ENCODE measurements at regions not wholly inside any gene's neighbourhood (a gene's known extent, or its start where the extent isn't known, plus 50 kb on each side); places are given as distances from the start of the nearest gene placed in this dataset.

GRCh38 chr2:228549441-228550007, 368.0 kb upstream of the SPHKAP start:
- H3K9me3 Mint-ChIP-seq = peaks cover 16% of the 10 kb centered on the region
- no peak overlapping the region for H3K27ac Mint-ChIP-seq
- H3K36me3 Mint-ChIP-seq = no peaks in the 10 kb centered on the region
- no peak overlapping the region for H3K4me3 Mint-ChIP-seq
- peaks cover 12% of the 10 kb centered on the region for H3K4me1 Mint-ChIP-seq
- DNase-seq (ENCODE audit: low spot score in 2 of 2, unreplicated experiment in 2 of 2) = no peak
- TF ChIP-seq, protein P1, sequence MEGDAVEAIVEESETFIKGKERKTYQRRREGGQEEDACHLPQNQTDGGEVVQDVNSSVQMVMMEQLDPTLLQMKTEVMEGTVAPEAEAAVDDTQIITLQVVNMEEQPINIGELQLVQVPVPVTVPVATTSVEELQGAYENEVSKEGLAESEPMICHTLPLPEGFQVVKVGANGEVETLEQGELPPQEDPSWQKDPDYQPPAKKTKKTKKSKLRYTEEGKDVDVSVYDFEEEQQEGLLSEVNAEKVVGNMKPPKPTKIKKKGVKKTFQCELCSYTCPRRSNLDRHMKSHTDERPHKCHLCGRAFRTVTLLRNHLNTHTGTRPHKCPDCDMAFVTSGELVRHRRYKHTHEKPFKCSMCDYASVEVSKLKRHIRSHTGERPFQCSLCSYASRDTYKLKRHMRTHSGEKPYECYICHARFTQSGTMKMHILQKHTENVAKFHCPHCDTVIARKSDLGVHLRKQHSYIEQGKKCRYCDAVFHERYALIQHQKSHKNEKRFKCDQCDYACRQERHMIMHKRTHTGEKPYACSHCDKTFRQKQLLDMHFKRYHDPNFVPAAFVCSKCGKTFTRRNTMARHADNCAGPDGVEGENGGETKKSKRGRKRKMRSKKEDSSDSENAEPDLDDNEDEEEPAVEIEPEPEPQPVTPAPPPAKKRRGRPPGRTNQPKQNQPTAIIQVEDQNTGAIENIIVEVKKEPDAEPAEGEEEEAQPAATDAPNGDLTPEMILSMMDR (IDR thresholded peaks at IDR 0.05; ENCODE audit: unreplicated experiment) = no peak
- no peaks in the 10 kb centered on the region for H3K27me3 Mint-ChIP-seq (ENCODE audit: low read depth)

DNA sequence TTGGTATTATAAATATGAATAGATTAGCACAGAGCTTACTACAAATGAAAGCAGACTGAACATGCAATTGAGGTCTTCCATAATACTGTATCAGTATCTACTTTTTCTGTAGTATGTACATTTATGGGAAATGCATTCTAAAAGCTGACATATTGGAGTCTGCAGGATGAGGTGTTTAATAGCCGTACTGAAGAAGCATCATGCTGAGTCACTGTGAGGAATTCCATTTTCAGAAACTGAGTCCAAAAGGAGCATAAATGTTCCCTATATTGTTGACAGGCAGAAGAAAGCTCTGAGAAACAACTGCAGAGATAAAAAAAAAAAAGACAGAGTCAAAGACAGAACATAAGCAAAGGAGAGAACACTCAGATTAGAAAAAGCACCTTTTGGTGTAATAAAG, 366.7 kb upstream of the SPHKAP start:
- Mint-ChIP-seq H3K4me1 (peaks cover 12% of the 10 kb centered on the region), H3K4me3 (no peak overlapping the region)

GRCh38 chr2:228545748-228546145, 364.3 kb upstream of the SPHKAP start:
- H3K4me1 Mint-ChIP-seq = peaks cover 12% of the 10 kb centered on the region
- no peaks in the 10 kb centered on the region for H3K27me3 Mint-ChIP-seq (ENCODE audit: low read depth)
- H3K27ac Mint-ChIP-seq = peak overlapping the region; percentile 23
- TF ChIP-seq, protein P1 (IDR thresholded peaks at IDR 0.05; ENCODE audit: unreplicated experiment) = no peak
- DNase-seq (ENCODE audit: low spot score in 2 of 2, unreplicated experiment in 2 of 2) = no peak
- no peak overlapping the region for H3K4me3 Mint-ChIP-seq
- peaks cover 16% of the 10 kb centered on the region for H3K9me3 Mint-ChIP-seq
- no peaks in the 10 kb centered on the region for H3K36me3 Mint-ChIP-seq

More for the DNA sequence above, 366.7 kb upstream of the SPHKAP start:
- DNase-seq (ENCODE audit: low spot score in 2 of 2, unreplicated experiment in 2 of 2) = no peak
- H3K9me3 Mint-ChIP-seq = peaks cover 16% of the 10 kb centered on the region
- H3K27me3 Mint-ChIP-seq (ENCODE audit: low read depth) = no peaks in the 10 kb centered on the region
- H3K36me3 Mint-ChIP-seq = no peaks in the 10 kb centered on the region
- no peak overlapping the region for H3K27ac Mint-ChIP-seq
- TF ChIP-seq, protein P1 (IDR thresholded peaks at IDR 0.05; ENCODE audit: unreplicated experiment) = no peak

- no peak for DNase-seq (ENCODE audit: low spot score in 2 of 2, unreplicated experiment in 2 of 2)
- Mint-ChIP-seq H3K4me3 (no peak overlapping the region), H3K4me1 (peaks cover 12% of the 10 kb centered on the region), H3K9me3 (peaks cover 19% of the 10 kb centered on the region), H3K27me3 (ENCODE audit: low read depth) (no peaks in the 10 kb centered on the region), H3K27ac (no peak overlapping the region), H3K36me3 (no peaks in the 10 kb centered on the region)
- TF ChIP-seq, protein P1 (IDR thresholded peaks at IDR 0.05; ENCODE audit: unreplicated experiment) = no peak
Observed at GRCh38 chr2:228545041-228545747, 363.7 kb upstream of the SPHKAP start.

DNA sequence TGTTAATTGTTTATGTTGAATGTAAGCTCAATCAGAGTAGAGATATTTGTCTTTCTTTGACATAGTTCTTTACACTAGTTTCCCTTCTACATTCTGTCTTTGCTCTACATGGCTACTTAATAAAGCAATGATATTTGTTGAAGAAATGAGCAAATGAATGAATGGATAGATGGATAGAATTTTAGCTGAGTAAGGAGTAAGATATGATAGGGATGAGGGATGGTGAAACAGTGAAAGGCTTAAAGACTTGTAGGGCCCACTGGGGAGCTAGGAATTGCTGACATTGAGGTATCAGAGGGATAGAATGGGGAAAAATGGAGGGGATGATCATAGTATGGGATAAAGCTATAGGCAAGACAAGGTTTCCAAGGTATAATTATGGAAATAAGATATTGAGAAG, 361.6 kb upstream of the SPHKAP start:
- H3K36me3 Mint-ChIP-seq = no peaks in the 10 kb centered on the region
- no peak overlapping the region for H3K4me3 Mint-ChIP-seq
- H3K27ac Mint-ChIP-seq = no peak overlapping the region
- DNase-seq (ENCODE audit: low spot score in 2 of 2, unreplicated experiment in 2 of 2) = no peak
- H3K4me1 Mint-ChIP-seq = peaks cover 12% of the 10 kb centered on the region
- H3K9me3 Mint-ChIP-seq = peaks cover 26% of the 10 kb centered on the region
- TF ChIP-seq, protein P1 (IDR thresholded peaks at IDR 0.05; ENCODE audit: unreplicated experiment) = no peak
- H3K27me3 Mint-ChIP-seq (ENCODE audit: low read depth) = no peaks in the 10 kb centered on the region

Measured in mesothelial cell of epicardium (in vitro differentiated cells).